H1 (cell line): ENCODE measurements at regions not wholly inside any gene's neighbourhood (a gene's known extent, or its start where the extent isn't known, plus 50 kb on each side); places are given as distances from the start of the nearest gene placed in this dataset.

ENCODE experiments used
- CTCF ChIA-PET: fragments of 300-600 bp; sonication (Branson Sonifier 250); formaldehyde crosslinking; loops from one replicate; lab custom pipeline; 2021; ENCODE audit not compliant: partially characterized antibody; lab: Charles Lee
- POLR2A ChIA-PET: fragments of 300-600 bp; sonication (Branson Sonifier 250); formaldehyde crosslinking; loops from one replicate; lab custom pipeline; 2021; ENCODE audit warnings: inconsistent platforms; ENCODE audit not compliant: partially characterized antibody; lab: Charles Lee
- DNase-seq, 2 experiments: peaks; one replicate each; pipeline versions ENCODE4 v3.0.0 to v3.0.0-alpha.2; 2010 to 2022; ENCODE audit warnings: low spot score in 2 of 2, low read depth in 1 of 2, mixed read lengths in 1 of 2
- FAIRE-seq: peaks from 2 replicates; lab custom pipeline; 2011; peaks lifted over from hg19 to GRCh38; lab: Jason Lieb, UNC
- H2AFZ ChIP-seq: 2 replicates; pipeline ENCODE4 v1.8.1; 2012; ENCODE audit warnings: low read length, inconsistent platforms
- H2AK5ac ChIP-seq: 2 replicates; pipeline ENCODE4 v1.6.1; 2013; ENCODE audit warnings: low read depth, low read length
- H2BK120ac ChIP-seq: replicated peaks from 2 replicates; pipeline ENCODE3; 2013; ENCODE audit warnings: low read depth, low read length, inconsistent platforms
- H2BK12ac ChIP-seq: 2 replicates; pipeline ENCODE4 v1.6.1; 2013; ENCODE audit warnings: low read depth, low read length
- H2BK15ac ChIP-seq: 2 replicates; pipeline ENCODE4 v1.6.1; 2013; ENCODE audit warnings: low read length
- H2BK20ac ChIP-seq: 2 replicates; pipeline ENCODE4 v1.6.1; 2013; ENCODE audit warnings: low read length
- H2BK5ac ChIP-seq: 2 replicates; pipeline ENCODE4 v1.6.1; 2013; ENCODE audit warnings: low read depth, low read length
- H3K14ac ChIP-seq: 2 replicates; pipeline ENCODE4 v1.6.1; 2013; ENCODE audit warnings: inconsistent platforms; ENCODE audit not compliant: insufficient read length
- H3K18ac ChIP-seq: 2 replicates; pipeline ENCODE4 v1.6.1; 2013; ENCODE audit warnings: low read length; ENCODE audit errors: extremely low read depth
- H3K23ac ChIP-seq: 2 replicates; pipeline ENCODE4 v1.6.1; 2013; ENCODE audit warnings: inconsistent platforms; ENCODE audit not compliant: insufficient read length
- H3K23me2 ChIP-seq: 2 replicates; pipeline ENCODE4 v1.6.1; 2013; ENCODE audit warnings: low read depth, low read length
- H3K27ac ChIP-seq: 2 replicates; pipeline ENCODE4 v1.6.1; 2011; ENCODE audit warnings: low read depth, low read length, inconsistent platforms
- H3K27me3 ChIP-seq, 4 experiments: replicated peaks in 1 of 4; 1 replicate in 1 of 4; 2 replicates in 3 of 4; pipeline versions ENCODE4 v1.6.1 to v1.8.1; 2011 to 2013; ENCODE audit warnings: low read length in 3 of 4, mild to moderate bottlenecking in 3 of 4, inconsistent platforms in 2 of 4, mixed read lengths in 2 of 4, moderate library complexity in 1 of 4; ENCODE audit not compliant: control insufficient read depth in 3 of 4, insufficient read depth in 3 of 4; ENCODE audit errors: extremely low read depth in 1 of 4
- H3K36me3 ChIP-seq, 4 experiments: 2 replicates each; pipeline versions ENCODE4 v1.6.1 to v1.8.1; 2011 to 2013; ENCODE audit warnings: mild to moderate bottlenecking in 4 of 4, low read length in 3 of 4, moderate library complexity in 2 of 4, control low read depth in 1 of 4, inconsistent platforms in 1 of 4; ENCODE audit not compliant: insufficient read depth in 4 of 4, control insufficient read depth in 2 of 4
- H3K4ac ChIP-seq: replicated peaks from 2 replicates; pipeline ENCODE3; 2013; ENCODE audit warnings: low read length, low read depth, mixed read lengths, inconsistent platforms; ENCODE audit not compliant: insufficient read length
- H3K4me1 ChIP-seq, 4 experiments: replicated peaks in 1 of 4; 1 replicate in 1 of 4; 2 replicates in 3 of 4; pipeline versions ENCODE4 v1.6.1 to v1.8.1; 2011 to 2013; ENCODE audit warnings: low read length in 3 of 4, inconsistent platforms in 2 of 4, mixed read lengths in 1 of 4; ENCODE audit not compliant: insufficient read depth in 4 of 4, control insufficient read depth in 3 of 4
- H3K4me2 ChIP-seq, 2 experiments: 2 replicates each; pipeline versions ENCODE4 v1.6.1 to v1.8.1; 2011 to 2013; ENCODE audit warnings: low read depth in 2 of 2, low read length in 2 of 2, control low read depth in 1 of 2, inconsistent platforms in 1 of 2, mild to moderate bottlenecking in 1 of 2; ENCODE audit not compliant: insufficient read depth in 1 of 2
- H3K4me3 ChIP-seq, 4 experiments: fragments of 200-600, 300-600 bp in 1 of 4; sonication (generic), shearing (Covaris generic), sonication (Bioruptor Twin) in 1 of 4; 2 replicates each; pipeline versions ENCODE4 v1.5.1 to v1.8.1; 2011 to 2016; ENCODE audit warnings: low read length in 4 of 4, low read depth in 3 of 4, control low read depth in 2 of 4, inconsistent platforms in 2 of 4, mild to moderate bottlenecking in 2 of 4, mixed read lengths in 1 of 4, moderate library complexity in 1 of 4; ENCODE audit not compliant: insufficient read depth in 2 of 4; ENCODE audit errors: extremely low read depth in 1 of 4
- H3K56ac ChIP-seq: replicated peaks from 2 replicates; pipeline ENCODE3; 2013; ENCODE audit warnings: low read depth, mild to moderate bottlenecking, mixed read lengths, low read length, inconsistent platforms; ENCODE audit not compliant: insufficient read length
- H3K79me1 ChIP-seq: 2 replicates; pipeline ENCODE4 v1.6.1; 2013; ENCODE audit warnings: low read depth, low read length, control low read depth
- H3K79me2 ChIP-seq, 2 experiments: 2 replicates each; pipeline versions ENCODE4 v1.6.1 to v1.8.1; 2012 to 2013; ENCODE audit warnings: low read length in 2 of 2, mild to moderate bottlenecking in 2 of 2, inconsistent platforms in 1 of 2; ENCODE audit not compliant: insufficient read depth in 2 of 2, control insufficient read depth in 1 of 2
- H3K9ac ChIP-seq, 4 experiments: replicated peaks in 1 of 4; 1 replicate in 1 of 4; 2 replicates in 3 of 4; pipeline versions ENCODE4 v1.6.1 to v1.8.1; 2011 to 2013; ENCODE audit warnings: low read depth in 3 of 4, low read length in 3 of 4, control low read depth in 2 of 4, mild to moderate bottlenecking in 2 of 4, moderate library complexity in 2 of 4, inconsistent platforms in 1 of 4; ENCODE audit errors: extremely low read depth in 1 of 4
- H3K9me3 ChIP-seq, 2 experiments: 2 replicates each; pipeline versions ENCODE4 v1.6.1 to v1.8.1; 2012 to 2013; ENCODE audit warnings: mild to moderate bottlenecking in 2 of 2, moderate library complexity in 2 of 2, control low read depth in 1 of 2, inconsistent platforms in 1 of 2, low read depth in 1 of 2, low read length in 1 of 2, mixed read lengths in 1 of 2; ENCODE audit not compliant: insufficient read depth in 2 of 2
- H4K20me1 ChIP-seq, 2 experiments: replicated peaks in 1 of 2; 2 replicates each; pipeline versions ENCODE3 to v1.8.1; 2011 to 2013; ENCODE audit warnings: inconsistent platforms in 2 of 2, low read length in 2 of 2, mild to moderate bottlenecking in 1 of 2; ENCODE audit not compliant: insufficient read depth in 2 of 2, control insufficient read depth in 1 of 2
- H4K5ac ChIP-seq: 2 replicates; pipeline ENCODE4 v1.6.1; 2013; ENCODE audit warnings: low read length, low read depth, mixed read lengths, inconsistent platforms; ENCODE audit not compliant: insufficient read length
- H4K8ac ChIP-seq: 2 replicates; pipeline ENCODE4 v1.8.0; 2013; ENCODE audit warnings: mild to moderate bottlenecking, moderate library complexity, low read length, inconsistent platforms; ENCODE audit not compliant: insufficient read depth; ENCODE audit errors: extremely low read depth
- H4K91ac ChIP-seq: replicated peaks from 2 replicates; pipeline ENCODE3; 2013; ENCODE audit warnings: low read length, mixed read lengths, inconsistent platforms; ENCODE audit not compliant: insufficient read length
- BRCA1 ChIP-seq: IDR thresholded peaks from 2 replicates; pipeline ENCODE4 v1.6.1; 2012; ENCODE audit warnings: low read depth, low read length, improper control_type of control experiment
- EP300 ChIP-seq, 2 experiments: IDR thresholded peaks; 1 replicate in 1 of 2; 2 replicates in 1 of 2; pipeline ENCODE4 v1.6.1; 2011 to 2012; ENCODE audit warnings: low read depth in 2 of 2, low read length in 2 of 2, mild to moderate bottlenecking in 2 of 2, borderline replicate concordance in 1 of 2, inconsistent platforms in 1 of 2, moderate library complexity in 1 of 2
- HDAC2 ChIP-seq, 2 experiments: fragments of 300-600 bp in 1 of 2; sonication (generic) in 1 of 2; IDR thresholded peaks; 2 replicates each; pipeline ENCODE4 v1.6.1; 2011 to 2012; ENCODE audit warnings: low read depth in 2 of 2, low read length in 2 of 2, mild to moderate bottlenecking in 2 of 2, moderate library complexity in 2 of 2, borderline replicate concordance in 1 of 2, inconsistent platforms in 1 of 2
- POLR2A ChIP-seq, 2 experiments: IDR thresholded peaks; 1 replicate in 1 of 2; 2 replicates in 1 of 2; pipeline ENCODE4 v1.6.1; 2011; ENCODE audit warnings: low read depth in 2 of 2, low read length in 2 of 2, mild to moderate bottlenecking in 2 of 2; ENCODE audit errors: control extremely low read depth in 1 of 2
- RXRA ChIP-seq: IDR thresholded peaks from 2 replicates; pipeline ENCODE4 v1.6.1; 2011; ENCODE audit warnings: low read depth, mild to moderate bottlenecking, low read length, moderate library complexity; ENCODE audit not compliant: insufficient read depth
- SP1 ChIP-seq: IDR thresholded peaks from 2 replicates; pipeline ENCODE4 v1.6.1; 2011; ENCODE audit warnings: low read depth, low read length
- SP2 ChIP-seq: IDR thresholded peaks from 2 replicates; pipeline ENCODE4 v1.6.1; 2012; ENCODE audit warnings: mild to moderate bottlenecking, low read length, inconsistent platforms
- SP4 ChIP-seq: IDR thresholded peaks from 2 replicates; pipeline ENCODE4 v1.6.1; 2012; ENCODE audit warnings: low read length, inconsistent platforms
- TAF7 ChIP-seq: optimal IDR thresholded peaks from 2 replicates; pipeline ENCODE3; 2011; ENCODE audit warnings: low read depth, mild to moderate bottlenecking, inconsistent platforms, low read length, moderate library complexity, borderline replicate concordance
- TBP ChIP-seq: IDR thresholded peaks from 2 replicates; pipeline ENCODE4 v1.6.1; 2011; ENCODE audit warnings: low read depth, low read length, improper control_type of control experiment
- YY1 ChIP-seq: IDR thresholded peaks from 2 replicates; pipeline ENCODE4 v1.6.1; 2011; ENCODE audit warnings: low read depth, mild to moderate bottlenecking, low read length
- WGBS, 2 experiments: shearing (Covaris generic) in 1 of 2; methylation state at CpG; one replicate each; pipeline versions ENCODE4 v1.1.6 to v1.1.7; 2013 to 2015; ENCODE audit warnings: low lambda C conversion rate in 2 of 2, mixed read lengths in 2 of 2, inconsistent platforms in 1 of 2, low coverage in 1 of 2, missing lambda C conversion rate in 1 of 2; ENCODE audit not compliant: insufficient replicate concordance in 2 of 2, insufficient coverage in 1 of 2, insufficient read length in 1 of 2; ENCODE audit errors: extremely low coverage in 1 of 2, missing lambda C conversion rate in 1 of 2; 5-methylcytosine and 5-hydroxymethylcytosine counted together

DNA sequence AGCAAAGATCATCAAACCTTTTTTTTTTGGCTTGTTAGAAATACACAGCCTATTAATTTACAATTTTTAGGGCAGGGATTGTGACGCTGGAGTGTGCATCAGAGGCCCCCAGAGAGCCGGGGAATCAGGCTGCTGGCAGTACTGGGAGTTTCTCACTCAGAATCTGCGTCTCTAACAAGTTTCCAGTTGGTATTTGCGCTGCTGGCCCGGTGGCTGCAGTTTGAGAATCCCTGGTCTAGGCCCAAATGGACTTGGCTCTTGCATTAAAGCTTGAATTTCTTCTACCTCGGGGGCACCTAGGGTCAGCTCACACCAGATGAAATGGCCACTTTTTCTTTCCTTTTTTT, 150.9 kb upstream of the CIBAR2 start:
- Histone ChIP-seq H3K23me2 (no peaks in the 10 kb centered on the region), H2BK20ac (no peak overlapping the region), H4K8ac (no peak overlapping the region; the same call in 1 of the 2 replicates), H3K4me3 (no peak overlapping the region), H3K4me2 (no peak overlapping the region), H3K79me1 (peaks cover 6% of the 10 kb centered on the region; the same call in 1 of the 2 replicates), H3K9me3 (no peaks in the 10 kb centered on the region), H2AFZ (no peak overlapping the region), H3K18ac (no peak overlapping the region), H2BK15ac (no peak overlapping the region), H3K23ac (no peak overlapping the region), H3K9ac (no peak overlapping the region), H4K91ac (no peak overlapping the region), H4K20me1 (peaks cover 4 to 9% of the 10 kb centered on the region in 2 experiments), H3K4ac (no peak overlapping the region), H2BK120ac (no peak overlapping the region), H4K5ac (no peak overlapping the region), H3K27ac (no peak overlapping the region), H3K79me2 (no peaks in the 10 kb centered on the region), H3K14ac (no peak overlapping the region), H3K56ac (no peak overlapping the region), H3K4me1 (peaks cover 0 to 8% (median 4%) of the 10 kb centered on the region in 4 experiments; a peak in 5 of 7 replicates), H3K27me3 (no peaks in the 10 kb centered on the region), H3K36me3 (no peaks in the 10 kb centered on the region), H2BK12ac (no peak overlapping the region), H2BK5ac (no peak overlapping the region), H2AK5ac (no peak overlapping the region)
- no peak for TF ChIP-seq RXRA
- TF ChIP-seq TAF7, result no peak
- TF ChIP-seq YY1, result no peak
- no peak for TF ChIP-seq POLR2A (IDR thresholded peaks at IDR 0.05; ENCODE audit: control extremely low read depth in 1 of 2, low read depth in 2 of 2, low read length in 2 of 2)
- no peak for TF ChIP-seq TBP
- no peak for TF ChIP-seq SP2
- TF ChIP-seq BRCA1, result no peak
- no peak for TF ChIP-seq HDAC2 (IDR thresholded peaks at IDR 0.05; ENCODE audit: borderline replicate concordance in 1 of 2, low read depth in 2 of 2, low read length in 2 of 2)
- no peak for TF ChIP-seq SP4
- TF ChIP-seq SP1, result no peak
- no peak for TF ChIP-seq EP300 (IDR thresholded peaks at IDR 0.05; ENCODE audit: borderline replicate concordance in 1 of 2, low read depth in 2 of 2, low read length in 2 of 2)
- FAIRE-seq, result no peak
- POLR2A ChIA-PET, result interaction anchor here (0.7 kb wide), 1 partner anchor 10 kb away, joined by 6 read pairs; no protein-coding TSS in a partner anchor
- 96% methylated on average over 6 of the region's 6 CpGs; no CpG with 5 or more reads in 1 of the 2 experiments for WGBS, 2 experiments
- CTCF ChIA-PET, result interaction anchor here (0.6 to 6.8 kb wide), 13 partner anchors 10 to 239 kb away, joined by 3 to 56 read pairs (median 4); no protein-coding TSS in a partner anchor
- no peak for DNase-seq
